A673 (cell line): ENCODE measurements at regions not wholly inside any gene's neighbourhood (a gene's known extent, or its start where the extent isn't known, plus 50 kb on each side); places are given as distances from the start of the nearest gene placed in this dataset.

ENCODE experiments used
- BruUV-seq: library from RNA; stranded (reverse); fragments of 400-500 nt; replicated peaks from 2 replicates; lab custom pipeline; 2021; lab: Mats Ljungman, UMichigan
- CTCF ChIA-PET: fragments of 300-600 bp; sonication (Branson Sonifier 250); formaldehyde crosslinking; loops from one replicate; lab custom pipeline; 2022; ENCODE audit warnings: antibody characterized with exemption; lab: Charles Lee
- POLR2A ChIA-PET: fragments of 300-600 bp; sonication (Branson Sonifier 250); formaldehyde crosslinking; loops from one replicate; lab custom pipeline; 2022; ENCODE audit warnings: antibody characterized with exemption; ENCODE audit not compliant: low non-redundant PET; lab: Charles Lee
- DNase-seq: peaks from one replicate; pipeline ENCODE4 v3.0.0-alpha.2; 2015; ENCODE audit warnings: low spot score
- H3K27ac ChIP-seq: fragments of 200-600 bp; sonication (generic); 2 replicates; pipeline ENCODE4 v1.5.1; 2016; ENCODE audit warnings: mixed run types, low read depth, mild to moderate bottlenecking, mixed read lengths, antibody characterized with exemption, low read length; ENCODE audit not compliant: poor library complexity, severe bottlenecking
- H3K27me3 ChIP-seq: fragments of 200-600 bp; sonication (generic); replicated peaks from 2 replicates; pipeline ENCODE4 v1.6.1; 2017; ENCODE audit warnings: mixed run types, low read depth, mild to moderate bottlenecking, mixed read lengths, antibody characterized with exemption, low read length; ENCODE audit not compliant: insufficient read depth, poor library complexity
- H3K36me3 ChIP-seq: fragments of 200-600 bp; sonication (generic); 2 replicates; pipeline ENCODE4 v1.6.1; 2016; ENCODE audit warnings: mixed run types, mild to moderate bottlenecking, mixed read lengths, antibody characterized with exemption, low read length; ENCODE audit not compliant: insufficient read depth, poor library complexity, severe bottlenecking
- H3K4me1 ChIP-seq: fragments of 200-600 bp; sonication (generic); 2 replicates; pipeline ENCODE4 v1.6.1; 2017; ENCODE audit warnings: mixed run types, mild to moderate bottlenecking, mixed read lengths, antibody characterized with exemption, low read length; ENCODE audit not compliant: insufficient read depth, poor library complexity, severe bottlenecking
- H3K4me3 ChIP-seq: fragments of 200-600 bp; sonication (generic); 2 replicates; pipeline ENCODE4 v1.5.1; 2016; ENCODE audit warnings: low read depth, mixed run types, mild to moderate bottlenecking, mixed read lengths, low read length; ENCODE audit not compliant: poor library complexity, severe bottlenecking
- H3K9me3 ChIP-seq: fragments of 200-600 bp; sonication (generic); 2 replicates; pipeline ENCODE4 v1.6.1; 2016; ENCODE audit warnings: mixed run types, low read depth, mild to moderate bottlenecking, mixed read lengths, antibody characterized with exemption, low read length; ENCODE audit not compliant: poor library complexity, severe bottlenecking
- CTCF ChIP-seq: fragments of 300-800, 200-600 bp; sonication (generic); conservative IDR thresholded peaks from 2 replicates; pipeline ENCODE4 v1.5.1; 2017; ENCODE audit warnings: low read depth, mild to moderate bottlenecking, antibody characterized with exemption, low read length, moderate library complexity, mixed read lengths
- EZH2 ChIP-seq: fragments of 200-600 bp; sonication (generic); IDR thresholded peaks from 2 replicates; pipeline ENCODE4 v1.6.1; 2017; ENCODE audit warnings: borderline replicate concordance, low read depth, mild to moderate bottlenecking, mixed read lengths, antibody characterized with exemption, low read length; ENCODE audit not compliant: poor library complexity, severe bottlenecking
- intact Hi-C: fragments of 100-400 bp; cut with micrococcal nuclease; formaldehyde crosslinking; loops from one replicate; pipeline ENCODE4 v1.10.0; 2022; ENCODE audit not compliant: unreplicated experiment

GRCh38 chr3:193894121-193894863 is 241.7 kb upstream of the HES1 start:
- BruUV-seq, result TSS peak; percentile 74
- Histone ChIP-seq H3K9me3 (no peaks in the 10 kb centered on the region), H3K4me1 (peaks cover 55% of the 10 kb centered on the region), H3K4me3 (no peak overlapping the region), H3K27me3 (no peaks in the 10 kb centered on the region), H3K36me3 (no peaks in the 10 kb centered on the region), H3K27ac (peak overlapping the region; percentile 100)
- peak; percentile 92 for DNase-seq
- CTCF ChIA-PET, result no interaction called here
- POLR2A ChIA-PET, result no interaction called here
- intact Hi-C loops, result no loop called here
- TF ChIP-seq EZH2 (no peak), CTCF (no peak)

- H3K4me1 ChIP-seq, result peaks cover 66% of the 10 kb centered on the region
- BruUV-seq, result no TSS peak
- no peak overlapping the region for H3K4me3 ChIP-seq
- no peaks in the 10 kb centered on the region for H3K27me3 ChIP-seq
- H3K36me3 ChIP-seq, result no peaks in the 10 kb centered on the region
- ChIA-PET CTCF (no interaction called here), POLR2A (no interaction called here)
- no peak for DNase-seq
- intact Hi-C loops, result loop anchor here (5.0 kb wide), 1 partner anchor 1292 kb away; no protein-coding TSS in a partner anchor
- peak overlapping the region; percentile 100 for H3K27ac ChIP-seq
- TF ChIP-seq CTCF, result no peak
- H3K9me3 ChIP-seq, result no peaks in the 10 kb centered on the region
Measured at GRCh38 chr3:193895409-193895808, 240.5 kb upstream of the HES1 start.

GRCh38 chr3:193896419-193896818 is 239.5 kb upstream of the HES1 start:
- POLR2A ChIA-PET, result no interaction called here
- no peak overlapping the region for H3K4me3 ChIP-seq
- DNase-seq, result no peak
- intact Hi-C loops, result loop anchor here (2.0 to 5.0 kb wide), 2 partner anchors 108 to 1291 kb away; no protein-coding TSS in a partner anchor
- H3K27me3 ChIP-seq, result no peaks in the 10 kb centered on the region
- H3K36me3 ChIP-seq, result no peaks in the 10 kb centered on the region
- peaks cover 6% of the 10 kb centered on the region for H3K9me3 ChIP-seq
- BruUV-seq, result no TSS peak
- peaks cover 69% of the 10 kb centered on the region for H3K4me1 ChIP-seq
- H3K27ac ChIP-seq, result peak overlapping the region; percentile 100
- CTCF ChIA-PET, result interaction anchor here (1.1 kb wide), 1 partner anchor 116 kb away, joined by 11 read pairs; no protein-coding TSS in a partner anchor
- TF ChIP-seq EZH2 (no peak), CTCF (no peak)
